HepG2 (cell line): ENCODE measurements at regions not wholly inside any gene's neighbourhood (a gene's known extent, or its start where the extent isn't known, plus 50 kb on each side); places are given as distances from the start of the nearest gene placed in this dataset.

Experiments
- ATAC-seq: fragments of 200-7000 bp; cut with Tn5 transposase; 3 replicates; pipeline ENCODE4 v1.9.1; 2020; ENCODE audit warnings: mild to moderate bottlenecking, moderate library complexity
- BruUV-seq: library from RNA; stranded (reverse); fragments of 400-500 nt; replicated peaks from 2 replicates; lab custom pipeline; 2021; lab: Mats Ljungman, UMichigan
- CTCF ChIA-PET: fragments of 300-600 bp; formaldehyde crosslinking; extraction: SDS; loops from one replicate; lab custom pipeline; 2021; ENCODE audit warnings: low total read pairs, inconsistent platforms, low intra/inter-chr PET ratio; lab: Yijun Ruan, JAX
- POLR2A ChIA-PET: fragments of 350-600 bp; sonication (Branson Sonifier 250); formaldehyde crosslinking; loops from one replicate; lab custom pipeline; 2020; ENCODE audit warnings: antibody characterized with exemption, inconsistent platforms; lab: Yijun Ruan, JAX
- DNase-seq: peaks from one replicate; pipeline ENCODE4 v3.0.0-alpha.2; 2015; ENCODE audit warnings: low spot score
- FAIRE-seq: peaks from 3 replicates; lab custom pipeline; 2011; peaks lifted over from hg19 to GRCh38; lab: Jason Lieb, UNC
- H2AFZ ChIP-seq: one replicate; pipeline ENCODE4 v1.6.1; 2011; ENCODE audit warnings: low read length, inconsistent platforms
- H3K27ac ChIP-seq: fragments of 300-600 bp; 3 replicates; pipeline ENCODE4 v1.8.0; 2011; ENCODE audit warnings: mixed run types, mild to moderate bottlenecking, mixed read lengths, low read length, inconsistent platforms; ENCODE audit not compliant: insufficient read depth; ENCODE audit errors: extremely low read length
- H3K27me3 ChIP-seq, 2 experiments: fragments of 200-600 bp in 1 of 2; 2 replicates in 1 of 2; 3 replicates in 1 of 2; pipeline versions ENCODE4 v1.6.0 to v1.8.0; 2011; ENCODE audit warnings: low read length in 2 of 2, mild to moderate bottlenecking in 2 of 2, moderate library complexity in 2 of 2, inconsistent platforms in 1 of 2; ENCODE audit not compliant: insufficient read depth in 2 of 2, control insufficient read depth in 1 of 2
- H3K36me3 ChIP-seq, 2 experiments: fragments of 200-600 bp in 1 of 2; replicated peaks in 1 of 2; 2 replicates in 1 of 2; 3 replicates in 1 of 2; pipeline versions ENCODE4 v1.5.1 to v1.8.0; 2011; ENCODE audit warnings: low read length in 2 of 2, inconsistent platforms in 1 of 2; ENCODE audit not compliant: insufficient read depth in 2 of 2, control insufficient read depth in 1 of 2
- H3K4me1 ChIP-seq: 2 replicates; pipeline ENCODE4 v1.5.1; 2012; ENCODE audit warnings: low read length, inconsistent platforms; ENCODE audit not compliant: insufficient read depth
- H3K4me2 ChIP-seq: 2 replicates; pipeline ENCODE4 v1.6.0; 2011; ENCODE audit warnings: low read depth, low read length, inconsistent platforms
- H3K4me3 ChIP-seq, 3 experiments: fragments of 200-600 bp in 1 of 3; sonication (generic), shearing (Covaris generic) in 1 of 3; replicated peaks in 1 of 3; 2 replicates each; pipeline ENCODE4 v1.5.1; 2011 to 2016; ENCODE audit warnings: low read length in 3 of 3, inconsistent platforms in 2 of 3, low read depth in 2 of 3, mild to moderate bottlenecking in 2 of 3, control low read depth in 1 of 3, mixed read lengths in 1 of 3; ENCODE audit not compliant: insufficient read depth in 1 of 3
- H3K79me2 ChIP-seq: one replicate; pipeline ENCODE4 v1.6.1; 2011; ENCODE audit warnings: low read length, inconsistent platforms; ENCODE audit not compliant: insufficient read depth
- H3K9ac ChIP-seq: 2 replicates; pipeline ENCODE4 v1.6.0; 2011; ENCODE audit warnings: mild to moderate bottlenecking, low read depth, low read length, inconsistent platforms; ENCODE audit not compliant: insufficient read depth
- H3K9me3 ChIP-seq: 2 replicates; pipeline ENCODE4 v1.5.1; 2012; ENCODE audit warnings: mild to moderate bottlenecking, low read length
- H4K20me1 ChIP-seq: 2 replicates; pipeline ENCODE4 v1.6.0; 2011; ENCODE audit warnings: inconsistent platforms, mild to moderate bottlenecking, low read length, moderate library complexity; ENCODE audit not compliant: insufficient read depth
- ETV6 ChIP-seq: sonication (generic); formaldehyde crosslinking; conservative IDR thresholded peaks from 2 replicates; pipeline ENCODE4 v1.4.0; 2020; ENCODE audit warnings: missing genetic modification reagents
- FIP1L1 ChIP-seq: fragments of 200-400 bp; formaldehyde crosslinking; IDR thresholded peaks from 2 replicates; pipeline ENCODE4 v1.6.1; 2018; ENCODE audit warnings: low read depth, mild to moderate bottlenecking, low read length, moderate library complexity, borderline replicate concordance; ENCODE audit not compliant: insufficient read depth
- GZF1 ChIP-seq: sonication (generic); formaldehyde crosslinking; IDR thresholded peaks from 2 replicates; pipeline ENCODE4 v1.5.1; 2020; ENCODE audit warnings: mild to moderate bottlenecking, missing genetic modification reagents
- HNF4A ChIP-seq: sonication (generic); formaldehyde crosslinking; IDR thresholded peaks from 2 replicates; pipeline ENCODE4 v1.4.0; 2020; ENCODE audit warnings: missing genetic modification reagents
- MBD4 ChIP-seq: IDR thresholded peaks from 2 replicates; pipeline ENCODE4 v1.6.1; 2012; ENCODE audit warnings: low read length, inconsistent platforms, borderline replicate concordance
- MXD4 ChIP-seq: IDR thresholded peaks from 2 replicates; pipeline ENCODE4 v1.6.1; 2016; ENCODE audit warnings: mild to moderate bottlenecking, missing biosample characterization, missing genetic modification reagents
- POLR2G ChIP-seq: fragments of 200-400 bp; formaldehyde crosslinking; IDR thresholded peaks from 2 replicates; pipeline ENCODE4 v1.6.1; 2018; ENCODE audit warnings: mild to moderate bottlenecking, low read depth, low read length, moderate library complexity
- SAP130 ChIP-seq: IDR thresholded peaks from 2 replicates; pipeline ENCODE4 v1.6.1; 2016; ENCODE audit warnings: low read depth
- SRSF1 ChIP-seq: fragments of 200-400 bp; formaldehyde crosslinking; optimal IDR thresholded peaks from 2 replicates; pipeline ENCODE3; 2017; ENCODE audit warnings: mild to moderate bottlenecking, low read depth, low read length, moderate library complexity
- THAP7 ChIP-seq: sonication (generic); formaldehyde crosslinking; IDR thresholded peaks from 2 replicates; pipeline ENCODE4 v1.8.1; 2023; ENCODE audit warnings: mild to moderate bottlenecking, missing genetic modification reagents
- XBP1 ChIP-seq: sonication (generic); formaldehyde crosslinking; IDR thresholded peaks from 2 replicates; pipeline ENCODE4 v1.5.0; 2020; ENCODE audit warnings: missing genetic modification reagents
- ZNF20 ChIP-seq: sonication (generic); formaldehyde crosslinking; IDR thresholded peaks from 2 replicates; pipeline ENCODE4 v1.4.0; 2020; ENCODE audit warnings: mild to moderate bottlenecking, moderate library complexity, missing genetic modification reagents
- ZNF235 ChIP-seq: sonication (generic); formaldehyde crosslinking; IDR thresholded peaks from 2 replicates; pipeline ENCODE4 v1.8.1; 2023; ENCODE audit warnings: mild to moderate bottlenecking, missing genetic modification reagents, borderline replicate concordance
- ZNF460 ChIP-seq: sonication (generic); formaldehyde crosslinking; IDR thresholded peaks from 2 replicates; pipeline ENCODE4 v1.5.1; 2020; ENCODE audit warnings: missing genetic modification reagents, mild to moderate bottlenecking, borderline replicate concordance
- ZNF512B ChIP-seq: sonication (generic); formaldehyde crosslinking; IDR thresholded peaks from 2 replicates; pipeline ENCODE4 v1.5.1; 2020; ENCODE audit warnings: missing genetic modification reagents, mild to moderate bottlenecking, borderline replicate concordance
- ZNF558 ChIP-seq: sonication (generic); formaldehyde crosslinking; IDR thresholded peaks from 2 replicates; pipeline ENCODE4 v1.9.0; 2022; ENCODE audit warnings: mild to moderate bottlenecking, missing genetic modification reagents, borderline replicate concordance
- ZNF737 ChIP-seq: sonication (generic); formaldehyde crosslinking; IDR thresholded peaks from 2 replicates; pipeline ENCODE4 v1.5.0; 2020; ENCODE audit warnings: missing genetic modification reagents, mild to moderate bottlenecking, borderline replicate concordance
- ZNF747 ChIP-seq: sonication (generic); formaldehyde crosslinking; IDR thresholded peaks from 2 replicates; pipeline ENCODE4 v1.8.1; 2023; ENCODE audit warnings: missing genetic modification reagents, mild to moderate bottlenecking, borderline replicate concordance
- ZNF766 ChIP-seq: sonication (generic); formaldehyde crosslinking; IDR thresholded peaks from 2 replicates; pipeline ENCODE4 v1.5.0; 2020; ENCODE audit warnings: missing genetic modification reagents, borderline replicate concordance
- ZNF768 ChIP-seq: sonication (generic); formaldehyde crosslinking; IDR thresholded peaks from 2 replicates; pipeline ENCODE4 v1.4.0; 2020; ENCODE audit warnings: missing genetic modification reagents
- WGBS: methylation state at CpG from one replicate; pipeline ENCODE4 v1.1.6; 2017; ENCODE audit warnings: low lambda C conversion rate; 5-methylcytosine and 5-hydroxymethylcytosine counted together
- in situ Hi-C: cut with HindIII; loops from 2 replicates; pipeline ENCODE4 v1.10.0; 2017; ENCODE audit warnings: low pct_unique_long_range_greater_than_20kb; ENCODE audit not compliant: extremely low pct_ligation_motif_present
- intact Hi-C: fragments of 100-400 bp; cut with micrococcal nuclease; formaldehyde crosslinking; loops from one replicate; pipeline ENCODE4 v1.10.0; 2022; ENCODE audit not compliant: unreplicated experiment

DNA sequence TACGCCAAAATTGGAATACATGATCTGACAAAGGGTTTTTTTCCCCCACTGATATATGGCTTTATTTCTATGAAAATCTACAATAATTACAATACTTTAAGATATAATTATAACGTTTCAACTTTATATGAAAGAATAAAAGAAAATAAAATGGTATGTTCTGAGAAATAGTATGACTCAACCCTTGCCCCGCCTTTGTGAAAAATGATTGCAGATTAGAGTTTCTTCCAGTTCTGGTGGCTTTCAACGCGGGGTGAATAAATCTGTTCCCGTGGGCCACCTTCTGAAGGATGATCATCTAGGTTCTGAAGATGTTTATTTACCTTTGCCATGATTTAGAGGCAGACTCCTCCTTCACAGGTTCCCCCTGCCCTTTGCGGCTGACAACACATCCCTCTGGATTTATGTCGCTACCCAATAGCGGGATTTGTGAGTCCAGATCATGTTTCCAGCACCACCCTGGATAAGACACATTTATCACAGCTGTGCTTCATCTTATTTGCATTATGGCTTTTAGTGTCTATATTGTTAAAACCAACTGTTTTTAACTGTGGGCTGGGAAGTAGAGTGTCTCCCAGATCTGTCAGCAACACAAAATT, 607.0 kb upstream of the KIRREL3 start:
- H4K20me1 ChIP-seq = no peaks in the 10 kb centered on the region
- POLR2A ChIA-PET = no interaction called here
- 49% methylated on average over 9 of the region's 9 CpGs for WGBS
- no peak overlapping the region for H2AFZ ChIP-seq
- H3K4me3 ChIP-seq = no peak overlapping the region
- peaks cover 39% of the 10 kb centered on the region for H3K9me3 ChIP-seq
- H3K36me3 ChIP-seq = no peaks in the 10 kb centered on the region
- no peak overlapping the region for H3K4me2 ChIP-seq
- intact Hi-C loops = no loop called here
- no peak overlapping the region for H3K27ac ChIP-seq
- TF ChIP-seq ZNF235 (CRISPR knock-in tag) = no peak
- TF ChIP-seq MXD4 (CRISPR knock-in tag) = no peak
- no peak for TF ChIP-seq SAP130 (CRISPR knock-in tag)
- no peak for TF ChIP-seq ZNF766 (CRISPR knock-in tag)
- no peak for TF ChIP-seq ZNF747 (CRISPR knock-in tag)
- no peak for TF ChIP-seq THAP7 (CRISPR knock-in tag)
- TF ChIP-seq ZNF20 (CRISPR knock-in tag) = no peak
- TF ChIP-seq HNF4A (CRISPR knock-in tag) = no peak
- TF ChIP-seq XBP1 (CRISPR knock-in tag) = no peak
- no peak for TF ChIP-seq ZNF558
- TF ChIP-seq SRSF1 = no peak
- no peak for TF ChIP-seq MBD4
- no peak for TF ChIP-seq FIP1L1
- no peak for TF ChIP-seq ZNF512B (CRISPR knock-in tag)
- TF ChIP-seq ETV6 (CRISPR knock-in tag) = no peak
- TF ChIP-seq ZNF460 (CRISPR knock-in tag) = no peak
- TF ChIP-seq ZNF737 (CRISPR knock-in tag) = no peak
- TF ChIP-seq GZF1 (CRISPR knock-in tag) = no peak
- TF ChIP-seq POLR2G = no peak
- TF ChIP-seq ZNF768 (CRISPR knock-in tag) = no peak
- TF ChIP-seq, all 625 proteins: peak for 0
- no peak overlapping the region for H3K9ac ChIP-seq
- CTCF ChIA-PET = no interaction called here
- FAIRE-seq = no peak
- H3K27me3 ChIP-seq = no peaks in the 10 kb centered on the region
- BruUV-seq = no TSS peak
- in situ Hi-C loops = no loop called here
- no peaks in the 10 kb centered on the region for H3K79me2 ChIP-seq
- H3K4me1 ChIP-seq = no peaks in the 10 kb centered on the region
- ATAC-seq = no peak
- DNase-seq = no peak
